HepG2 (cell line): ENCODE measurements at regions not wholly inside any gene's neighbourhood (a gene's known extent, or its start where the extent isn't known, plus 50 kb on each side); places are given as distances from the start of the nearest gene placed in this dataset.

ENCODE experiments used
- RAD51 ChIP-seq: fragments of 450-650 bp; IDR thresholded peaks from 2 replicates; pipeline ENCODE4 v1.6.1; 2016; ENCODE audit warnings: borderline replicate concordance
- ZNF44 ChIP-seq: sonication (generic); formaldehyde crosslinking; IDR thresholded peaks from 2 replicates; pipeline ENCODE4 v1.5.1; 2020; ENCODE audit warnings: mild to moderate bottlenecking, missing genetic modification reagents
- TF ChIP-seq, protein P1 (sequence below): sonication (generic); formaldehyde crosslinking; IDR thresholded peaks from 2 replicates; pipeline ENCODE4 v1.5.0; 2020; ENCODE audit warnings: mild to moderate bottlenecking, missing genetic modification reagents, moderate library complexity

DNA sequence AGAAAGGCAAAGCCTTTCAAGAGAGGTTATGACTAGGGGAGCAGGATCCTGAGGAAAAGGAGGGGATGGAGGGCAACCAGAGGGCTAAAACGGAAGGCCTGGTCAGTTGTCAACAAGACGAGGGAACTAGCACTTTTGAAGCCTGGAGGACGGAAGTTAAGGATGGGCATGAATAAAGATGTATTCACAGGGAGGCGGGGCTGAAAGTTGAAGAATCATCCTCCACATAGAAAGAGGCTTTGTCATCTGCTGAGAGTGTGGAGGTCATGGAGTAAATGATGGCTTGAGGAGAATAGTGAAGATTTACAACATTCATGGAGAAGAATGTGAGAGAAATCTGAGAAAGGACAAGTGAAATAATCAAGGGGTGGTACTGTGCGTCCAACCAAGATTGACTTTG lies 137.5 kb downstream of the MAGEB17 start:
- TF ChIP-seq, protein P1, sequence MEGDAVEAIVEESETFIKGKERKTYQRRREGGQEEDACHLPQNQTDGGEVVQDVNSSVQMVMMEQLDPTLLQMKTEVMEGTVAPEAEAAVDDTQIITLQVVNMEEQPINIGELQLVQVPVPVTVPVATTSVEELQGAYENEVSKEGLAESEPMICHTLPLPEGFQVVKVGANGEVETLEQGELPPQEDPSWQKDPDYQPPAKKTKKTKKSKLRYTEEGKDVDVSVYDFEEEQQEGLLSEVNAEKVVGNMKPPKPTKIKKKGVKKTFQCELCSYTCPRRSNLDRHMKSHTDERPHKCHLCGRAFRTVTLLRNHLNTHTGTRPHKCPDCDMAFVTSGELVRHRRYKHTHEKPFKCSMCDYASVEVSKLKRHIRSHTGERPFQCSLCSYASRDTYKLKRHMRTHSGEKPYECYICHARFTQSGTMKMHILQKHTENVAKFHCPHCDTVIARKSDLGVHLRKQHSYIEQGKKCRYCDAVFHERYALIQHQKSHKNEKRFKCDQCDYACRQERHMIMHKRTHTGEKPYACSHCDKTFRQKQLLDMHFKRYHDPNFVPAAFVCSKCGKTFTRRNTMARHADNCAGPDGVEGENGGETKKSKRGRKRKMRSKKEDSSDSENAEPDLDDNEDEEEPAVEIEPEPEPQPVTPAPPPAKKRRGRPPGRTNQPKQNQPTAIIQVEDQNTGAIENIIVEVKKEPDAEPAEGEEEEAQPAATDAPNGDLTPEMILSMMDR (CRISPR knock-in tag), result no peak
- no peak for TF ChIP-seq RAD51
- TF ChIP-seq ZNF44 (CRISPR knock-in tag), result no peak
